ENCODE measurements at regions not wholly inside any gene's neighbourhood (a gene's known extent, or its start where the extent isn't known, plus 50 kb on each side); places are given as distances from the start of the nearest gene placed in this dataset.
A peak's percentile ranks its signal among the peaks of the same experiment; 100 is the strongest.

- FAIRE-seq, result no peak
These were observed 511.3 kb downstream of the TLR4 start for GRCh38 chr9:118215549-118215948.

GRCh38 chr9:118222375-118222774 is 518.2 kb downstream of the TLR4 start:
- FAIRE-seq, result no peak

DNA sequence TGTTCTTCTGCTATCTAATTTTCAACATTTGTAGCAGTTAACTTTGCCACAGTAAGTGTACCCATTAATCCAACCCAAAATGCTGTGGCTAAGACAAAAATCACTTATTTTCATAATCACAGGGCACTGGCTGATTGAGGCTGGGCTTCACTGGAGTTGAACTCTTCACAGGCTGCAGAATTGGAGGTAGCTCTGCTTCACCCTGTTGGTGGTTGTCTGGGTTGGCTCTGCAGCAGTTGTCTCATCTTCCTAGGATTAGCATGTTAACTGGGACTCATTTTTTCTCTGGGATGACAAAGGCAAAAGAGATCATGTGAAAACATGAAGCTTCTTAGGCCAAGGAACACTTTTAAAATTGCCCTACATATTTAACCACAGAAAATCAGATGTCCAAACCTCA is 518.9 kb downstream of the TLR4 start:
- FAIRE-seq, result no peak

DNA sequence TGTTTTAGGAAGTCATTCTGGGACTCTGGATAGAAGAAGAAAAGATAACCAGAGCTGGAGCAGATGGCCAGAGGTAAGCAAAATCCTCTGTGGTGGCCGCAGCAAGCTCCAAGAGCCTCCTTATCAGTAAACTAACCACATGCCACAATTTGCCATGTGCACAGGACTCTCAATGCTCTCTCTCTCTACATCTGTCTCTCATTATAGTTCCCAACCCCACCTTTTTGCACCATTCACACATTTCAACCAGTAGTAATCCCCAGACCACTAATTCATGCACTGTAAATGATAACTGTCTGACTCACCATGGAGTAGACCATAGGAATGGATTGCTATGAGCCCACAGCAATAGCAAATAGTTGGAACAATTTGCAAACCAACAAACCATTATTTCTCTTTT is 526.1 kb downstream of the TLR4 start:
- no peak for FAIRE-seq

GRCh38 chr9:118236625-118237024 is 532.4 kb downstream of the TLR4 start:
- FAIRE-seq, result no peak

- no peak for FAIRE-seq
These were observed 533.9 kb downstream of the TLR4 start for GRCh38 chr9:118238139-118238538.

DNA sequence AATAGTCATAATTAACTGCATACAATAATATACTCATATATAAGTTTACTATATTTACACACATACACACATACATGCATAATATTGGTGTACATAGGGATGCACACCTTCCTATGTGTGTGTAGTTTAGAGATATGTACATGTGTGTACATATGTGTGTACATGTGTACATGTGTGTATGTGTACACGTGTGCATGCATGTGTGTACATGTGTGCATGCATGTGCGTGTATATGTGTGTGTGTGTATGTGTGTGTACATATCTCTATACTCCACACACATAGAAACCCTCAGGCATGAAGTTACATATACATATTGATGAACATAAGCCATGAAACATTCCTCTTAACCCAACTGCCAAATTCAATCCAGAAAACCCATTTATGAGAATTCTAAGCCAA is 547.8 kb downstream of the TLR4 start:
- no peak for FAIRE-seq

DNA sequence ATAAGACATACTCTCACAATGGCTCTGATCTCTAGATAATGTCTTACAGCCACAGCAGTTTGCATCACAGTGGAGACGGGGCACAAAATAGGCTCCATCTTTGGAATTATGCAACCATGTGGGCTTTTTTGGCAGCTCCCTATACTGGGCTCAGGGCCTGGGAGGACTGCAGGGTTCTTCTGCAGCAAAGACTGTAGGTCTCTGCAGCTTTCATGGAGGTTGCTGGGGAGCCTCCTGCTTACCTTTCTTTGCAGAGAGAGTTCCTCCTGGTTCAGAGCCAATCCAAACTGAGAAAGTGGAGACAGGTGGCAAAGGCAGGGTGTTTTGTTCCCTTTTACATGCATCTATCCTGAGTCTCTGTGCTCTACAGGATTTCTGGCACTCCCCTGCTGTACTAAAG is 558.0 kb downstream of the TLR4 start:
- no peak for FAIRE-seq

GRCh38 chr9:118263949-118264348 is 559.7 kb downstream of the TLR4 start:
- FAIRE-seq, result no peak

GRCh38 chr9:118268046-118268445 is 563.8 kb downstream of the TLR4 start:
- no peak for FAIRE-seq

- no peak for FAIRE-seq
These were observed 565.4 kb downstream of the TLR4 start for GRCh38 chr9:118269623-118270022.

DNA sequence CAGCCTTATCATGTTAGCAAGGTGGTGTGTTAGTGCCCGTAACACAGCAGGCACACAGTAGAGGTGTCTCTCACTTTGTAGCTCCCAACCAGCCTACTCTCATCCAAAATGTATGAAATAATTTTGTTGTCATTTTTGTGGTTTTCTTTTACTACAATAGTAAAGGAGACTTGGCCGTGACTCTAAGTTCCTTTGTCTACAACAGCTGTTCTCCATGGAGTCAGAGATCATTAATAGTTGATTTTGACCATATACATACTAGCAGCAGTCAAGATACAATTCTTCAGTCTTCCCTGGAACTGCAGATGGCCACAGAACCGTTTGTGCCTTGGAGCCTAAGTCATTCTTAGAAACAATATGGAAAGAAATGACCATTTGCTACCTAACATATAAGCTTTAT is 567.1 kb downstream of the TLR4 start:
- no peak for FAIRE-seq

DNA sequence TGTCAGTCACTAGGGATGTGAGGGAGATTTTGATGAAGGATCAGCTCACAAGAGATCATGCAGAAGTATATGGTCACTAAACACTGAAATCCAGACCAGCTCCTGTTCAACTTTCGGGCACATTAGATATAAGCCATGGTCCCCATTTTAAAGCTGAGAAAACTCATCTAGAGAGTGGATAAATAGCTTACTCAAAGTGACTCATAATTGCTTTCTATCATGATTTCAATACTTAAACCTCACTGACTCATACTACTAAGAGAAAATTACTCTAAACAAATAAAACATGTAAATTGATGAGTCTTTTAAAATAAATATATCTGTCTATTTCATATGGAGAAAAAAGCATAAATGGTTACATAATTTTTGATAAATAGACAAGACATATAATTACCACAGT is 567.7 kb downstream of the TLR4 start:
- FAIRE-seq, result no peak

- no peak for FAIRE-seq
These were observed 568.8 kb downstream of the TLR4 start for GRCh38 chr9:118273048-118273447.

GRCh38 chr9:118276784-118277183 is 572.6 kb downstream of the TLR4 start:
- FAIRE-seq, result no peak

- no peak for FAIRE-seq
These were observed 577.6 kb downstream of the TLR4 start for GRCh38 chr9:118281772-118282171.

DNA sequence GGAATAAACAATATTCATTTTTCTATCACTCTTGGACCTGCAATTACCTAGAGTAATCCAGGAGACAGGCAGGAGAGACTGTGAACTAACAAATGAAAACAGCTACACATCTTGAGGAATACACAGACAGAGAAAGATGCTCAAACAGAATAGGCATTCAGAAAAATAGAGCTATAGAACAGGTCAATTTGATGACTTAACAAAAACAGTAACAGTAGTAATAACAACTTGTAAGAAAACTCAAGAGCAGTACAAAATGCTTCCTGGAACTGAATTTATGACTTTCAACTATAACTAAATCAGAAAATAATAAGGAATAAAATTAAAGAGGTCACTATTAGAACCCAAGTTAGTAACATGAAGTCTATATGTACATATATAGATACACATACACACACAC is 579.3 kb downstream of the TLR4 start:
- FAIRE-seq, result no peak

GRCh38 chr9:118290116-118290515 is 585.9 kb downstream of the TLR4 start:
- FAIRE-seq, result no peak

DNA sequence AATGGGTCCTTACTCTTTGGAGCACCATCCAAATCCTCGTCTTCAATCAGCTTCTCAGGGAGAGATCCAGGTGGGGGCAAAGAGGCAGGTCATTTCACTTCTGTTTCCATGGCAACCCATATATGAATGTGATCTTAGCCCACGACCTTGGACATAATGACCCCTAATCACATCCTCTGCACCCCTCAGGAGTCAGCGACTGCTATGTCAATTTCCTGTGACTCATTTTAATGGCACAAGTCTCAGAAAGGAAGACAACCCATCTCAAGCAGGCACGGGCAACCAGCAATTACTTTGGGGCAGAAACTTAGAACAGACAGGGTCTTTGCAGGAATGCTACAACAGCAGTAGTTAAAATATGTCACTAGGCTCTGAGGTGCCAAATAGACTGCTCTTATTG is 591.2 kb downstream of the TLR4 start:
- FAIRE-seq, result no peak

GRCh38 chr9:118302721-118303120 is 598.5 kb downstream of the TLR4 start:
- no peak for FAIRE-seq

DNA sequence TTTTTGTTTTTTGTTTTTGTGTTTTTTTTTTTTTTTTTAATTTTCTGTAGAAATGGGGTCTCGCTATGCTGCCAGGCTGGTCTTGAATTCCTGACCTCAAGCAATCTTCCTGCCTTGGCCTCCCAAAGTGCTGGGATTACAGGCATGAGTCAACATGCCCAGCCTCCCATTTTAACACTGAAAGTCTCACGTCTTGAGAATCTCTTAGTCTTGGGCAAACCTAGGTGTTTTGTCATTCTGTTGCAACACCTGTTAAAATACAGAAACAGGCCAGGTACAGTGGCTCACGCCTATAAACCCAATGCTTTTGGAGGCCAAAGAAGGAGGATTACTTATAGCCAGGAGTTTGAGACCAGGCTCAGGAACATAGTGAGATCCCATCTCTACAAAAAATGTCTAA is 599.0 kb downstream of the TLR4 start:
- no peak for FAIRE-seq

DNA sequence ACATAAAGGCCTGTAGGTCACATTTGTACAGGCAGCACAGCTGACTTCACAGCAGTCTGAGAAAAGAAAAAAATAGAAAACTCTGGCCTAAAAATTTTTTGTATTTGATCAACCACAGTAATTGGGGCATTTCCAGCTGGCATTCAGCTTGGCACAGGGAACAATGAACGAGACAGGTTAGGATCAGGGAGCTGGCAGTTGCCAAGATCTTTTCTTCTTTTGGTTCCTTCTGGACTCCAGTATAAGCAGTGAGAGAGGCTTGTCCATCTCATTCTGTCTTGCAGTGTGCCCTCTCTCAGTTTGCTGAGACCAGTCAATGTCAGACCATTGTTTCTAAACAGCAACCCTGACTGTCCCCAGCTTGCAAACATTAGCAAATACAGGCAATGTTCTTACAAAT is 601.1 kb downstream of the TLR4 start:
- FAIRE-seq, result no peak

DNA sequence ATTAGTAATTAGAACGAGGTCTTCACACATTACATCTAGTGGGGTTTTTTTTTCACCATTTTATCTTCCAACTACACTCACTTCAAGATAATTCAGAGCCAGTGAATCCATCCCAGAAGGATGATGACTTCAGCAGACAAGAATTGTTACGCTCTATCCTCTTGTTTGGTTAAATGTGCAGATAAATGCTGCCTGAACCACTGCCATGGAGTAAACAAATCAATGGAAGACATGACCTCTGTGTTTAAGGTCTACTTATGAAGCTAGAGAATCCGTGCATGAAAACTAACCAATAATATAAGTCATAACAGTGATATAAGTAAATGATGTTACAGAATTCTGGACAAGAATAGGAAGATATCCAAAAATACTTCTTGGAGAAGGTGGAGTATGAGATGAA is 602.6 kb downstream of the TLR4 start:
- no peak for FAIRE-seq

GRCh38 chr9:118313965-118314364 is 609.8 kb downstream of the TLR4 start:
- FAIRE-seq, result peak; percentile 24

DNA sequence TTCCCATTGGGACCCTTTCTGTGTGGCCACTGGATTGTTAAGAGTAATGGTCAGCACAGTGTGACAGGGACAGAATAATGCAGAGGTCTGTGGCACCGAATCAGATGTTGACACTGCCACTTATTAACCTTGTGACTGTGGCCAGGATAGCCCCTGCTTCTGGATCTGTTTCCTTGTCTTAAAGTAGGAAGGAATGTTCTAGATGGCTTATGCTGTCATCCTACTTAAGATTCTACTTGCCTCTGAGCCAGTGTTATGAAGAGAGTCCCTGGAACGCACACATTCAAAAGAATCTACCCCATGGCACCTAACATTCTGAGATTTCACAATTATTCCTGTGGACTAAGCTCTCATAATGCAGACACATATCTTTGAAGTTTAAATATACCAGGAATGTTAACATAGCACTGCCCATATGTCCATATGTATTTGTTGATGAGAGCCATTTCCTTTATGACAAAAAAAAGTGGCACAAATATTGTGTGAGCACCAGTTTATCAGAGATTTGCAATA is 612.7 kb downstream of the TLR4 start:
- no peak for FAIRE-seq
